GM18873 (cell line): ENCODE measurements at regions not wholly inside any gene's neighbourhood (a gene's known extent, or its start where the extent isn't known, plus 50 kb on each side); places are given as distances from the start of the nearest gene placed in this dataset.
"Not testable (repeated sequence)": the region's sequence is repeated elsewhere in the genome, so short reads cannot be mapped to it uniquely, and the experiment has no call there.

Experiments used
- ATAC-seq: cut with Tn5 transposase; IDR thresholded peaks from one replicate; pipeline ENCODE4 v1.9.1; 2021; ENCODE audit warnings: mild to moderate bottlenecking, moderate library complexity, moderate number of reproducible peaks; ENCODE audit not compliant: unreplicated experiment, low FRiP score

DNA sequence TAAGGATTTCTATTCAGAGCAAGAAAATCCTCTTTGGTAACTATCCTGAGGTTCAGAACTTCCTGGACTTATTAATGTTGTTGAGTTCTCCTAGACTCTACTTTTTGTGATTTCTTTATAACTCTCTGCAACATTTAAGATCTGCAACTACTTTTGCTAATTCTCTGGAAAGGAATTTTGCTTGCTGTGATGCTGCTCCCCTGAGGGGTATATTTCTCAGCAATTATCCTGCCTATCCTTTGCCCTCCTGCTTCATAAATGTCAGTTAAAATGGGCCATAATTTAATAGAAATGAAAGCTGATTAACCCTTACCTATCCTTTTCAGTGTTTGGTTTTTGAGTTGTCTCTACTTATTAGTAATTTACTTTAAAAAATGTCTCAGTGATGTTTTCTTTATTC lies 377.3 kb upstream of the LRRC3B start:
- ATAC-seq: no peak

DNA sequence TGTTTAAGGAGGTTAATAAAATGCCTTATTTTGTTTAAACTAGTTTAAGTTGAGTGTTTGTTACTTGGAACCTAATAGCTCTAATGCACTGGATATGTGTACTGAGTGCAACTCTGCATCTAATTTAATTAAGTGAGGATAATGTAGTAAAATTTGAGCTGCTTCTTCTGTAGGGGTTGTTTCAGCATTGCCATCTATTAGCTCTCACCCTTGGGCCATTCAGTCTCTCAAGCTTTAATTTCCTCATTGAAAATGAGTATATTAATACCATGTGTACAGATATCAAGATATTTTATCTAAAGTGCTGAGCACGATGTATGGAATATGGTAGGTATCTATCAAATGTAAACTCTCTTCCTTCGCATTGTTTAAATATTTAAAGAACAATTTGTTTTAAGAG lies 375.7 kb upstream of the LRRC3B start:
- no peak for ATAC-seq

DNA sequence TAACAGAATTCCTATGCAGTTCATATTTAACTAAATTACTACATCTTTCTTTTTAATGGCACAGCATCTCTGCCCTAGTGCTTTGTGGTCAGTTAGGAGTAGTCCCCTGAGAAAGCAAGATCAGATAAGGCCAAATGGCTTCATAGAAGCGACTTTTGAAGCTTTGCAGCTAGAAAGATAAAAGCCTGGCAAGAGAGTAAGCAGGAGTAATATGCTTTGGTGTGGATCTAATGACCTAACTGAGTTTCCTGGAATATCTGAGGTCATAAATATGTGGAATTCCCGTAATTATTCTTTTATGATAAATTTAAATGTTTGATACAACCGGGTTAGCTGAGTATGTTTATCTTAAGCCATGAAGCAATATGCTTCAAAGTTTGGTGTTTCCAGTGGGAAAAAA lies 374.9 kb upstream of the LRRC3B start:
- ATAC-seq: no peak

DNA sequence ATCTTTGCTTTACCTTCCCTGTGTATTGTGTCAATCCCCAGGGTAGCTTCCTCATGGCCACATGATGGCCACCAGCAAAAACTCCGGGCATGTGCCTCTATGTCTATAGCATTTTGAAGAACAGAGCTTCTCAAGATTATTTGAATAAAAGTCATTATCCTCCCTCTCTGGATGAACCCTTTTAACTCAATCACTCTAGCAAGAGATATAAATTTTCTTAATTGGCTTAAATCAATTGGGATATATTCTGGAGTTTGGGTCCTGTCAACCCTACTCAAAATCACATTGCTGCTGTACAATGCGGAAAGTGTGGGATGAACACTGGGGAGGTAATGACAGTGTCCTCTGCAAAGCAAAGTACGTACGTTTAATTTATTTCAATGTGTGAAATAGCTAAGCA lies 370.6 kb upstream of the LRRC3B start:
- ATAC-seq: no peak

DNA sequence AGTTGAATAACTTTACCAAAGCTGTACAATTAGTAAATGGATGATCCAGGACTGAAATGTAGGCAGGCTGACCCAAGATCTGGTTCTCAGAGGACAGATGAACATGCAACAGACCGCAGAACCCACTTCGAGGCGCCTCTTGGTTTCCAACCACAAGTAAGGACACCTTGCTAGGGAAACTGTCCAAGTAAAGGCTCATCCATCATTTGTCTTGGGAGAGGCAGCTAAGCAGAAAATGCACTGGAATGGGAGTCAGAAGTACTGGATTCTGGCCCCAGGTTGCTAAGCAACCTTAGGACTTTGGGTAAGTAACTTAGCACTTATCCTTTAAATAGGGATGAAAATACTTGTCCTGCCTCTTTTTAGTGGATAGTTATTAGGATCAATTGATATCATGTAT lies 366.3 kb upstream of the LRRC3B start:
- no peak for ATAC-seq

DNA sequence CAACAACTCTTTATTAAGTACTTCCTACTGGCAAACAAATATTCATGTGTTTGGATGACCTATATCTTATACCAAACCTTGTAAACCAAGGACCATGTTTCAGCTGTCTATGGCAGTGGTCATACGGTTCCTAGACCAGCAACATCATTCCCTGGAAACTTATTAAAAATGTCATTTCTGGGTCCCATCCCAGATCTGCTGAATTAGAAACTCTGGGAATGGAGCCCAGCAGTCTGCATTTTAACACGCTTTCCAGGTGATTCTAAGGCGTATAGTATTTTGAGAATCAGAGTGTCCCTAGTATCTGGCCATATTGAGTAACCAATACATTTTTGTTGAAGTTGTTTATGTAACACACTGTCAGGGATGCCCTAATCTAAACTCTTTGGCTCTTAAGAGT lies 363.4 kb upstream of the LRRC3B start:
- no peak for ATAC-seq

DNA sequence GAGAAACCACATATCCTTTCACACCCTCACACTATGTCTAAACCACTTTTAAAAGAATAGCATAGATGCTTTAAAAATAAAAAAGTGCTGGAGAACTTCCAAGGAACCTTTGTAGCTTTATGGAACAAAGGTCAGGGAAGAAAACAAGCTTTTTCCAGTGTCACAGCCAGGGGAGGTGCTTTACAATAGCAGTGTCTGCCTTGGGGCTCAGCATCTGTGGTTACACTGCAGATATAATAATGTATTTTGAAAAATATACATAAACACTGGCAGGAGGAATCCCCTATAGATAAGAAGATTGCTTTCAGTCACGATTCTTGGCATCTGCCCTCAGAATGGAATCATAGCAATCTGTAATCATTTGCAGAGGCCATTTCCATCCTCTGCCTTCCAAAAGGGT lies 362.4 kb upstream of the LRRC3B start:
- no peak for ATAC-seq

DNA sequence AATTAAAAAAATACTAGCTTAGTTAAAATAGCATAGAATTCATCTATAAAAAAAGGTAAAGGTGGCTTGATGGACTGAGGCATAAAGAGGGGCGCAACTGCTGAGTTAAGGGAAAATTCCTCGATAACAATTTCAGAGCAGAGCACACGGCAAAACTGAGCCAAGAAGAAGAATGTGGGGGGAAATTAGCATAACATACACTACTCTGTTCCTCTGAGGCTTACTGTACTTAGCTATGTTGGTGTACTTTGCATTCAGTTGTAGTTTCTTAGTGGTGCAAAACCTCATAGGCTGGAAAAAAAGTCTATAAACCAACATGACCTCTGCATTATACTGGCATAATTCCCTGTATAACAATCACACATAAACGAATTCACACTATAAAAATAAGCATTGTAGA lies 357.9 kb upstream of the LRRC3B start:
- ATAC-seq: no peak

DNA sequence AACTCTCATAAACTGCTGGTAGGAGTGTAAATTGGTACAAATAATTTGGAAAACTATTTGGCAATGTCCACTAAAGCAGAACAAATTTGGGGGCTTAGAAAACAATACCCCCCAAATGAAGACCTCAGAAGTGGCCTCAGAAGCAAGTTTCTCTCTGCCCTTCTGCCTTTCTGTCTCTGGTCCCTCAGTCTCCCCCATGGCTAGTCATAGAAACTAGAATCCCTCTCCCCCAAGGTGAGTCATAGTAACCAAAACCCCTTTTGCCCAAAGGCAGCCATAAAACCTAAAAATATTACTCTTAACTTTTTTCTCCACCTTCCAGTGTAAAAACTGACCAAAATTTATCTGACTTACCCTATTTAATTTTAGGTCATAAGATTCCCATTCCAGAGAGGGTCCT lies 350.7 kb upstream of the LRRC3B start:
- ATAC-seq: no peak

DNA sequence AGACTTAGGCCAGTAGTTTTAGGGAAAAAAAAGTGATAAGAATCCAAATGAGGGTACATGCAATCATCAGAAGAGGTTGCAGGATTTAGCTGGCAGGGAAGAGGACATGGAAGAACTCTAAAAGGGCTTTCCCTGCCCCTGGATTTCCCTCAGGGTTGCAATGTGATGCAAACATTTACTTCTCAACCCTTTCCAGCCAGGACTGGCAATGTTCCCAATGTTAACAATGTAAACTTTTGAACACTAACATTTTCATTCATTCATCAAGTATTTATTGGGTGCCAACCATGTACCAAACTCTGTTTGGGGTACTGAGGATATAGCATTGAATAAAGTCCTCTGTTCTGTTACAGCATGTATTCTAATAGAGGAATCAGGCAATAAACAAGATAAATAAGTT lies 349.4 kb upstream of the LRRC3B start:
- no peak for ATAC-seq

DNA sequence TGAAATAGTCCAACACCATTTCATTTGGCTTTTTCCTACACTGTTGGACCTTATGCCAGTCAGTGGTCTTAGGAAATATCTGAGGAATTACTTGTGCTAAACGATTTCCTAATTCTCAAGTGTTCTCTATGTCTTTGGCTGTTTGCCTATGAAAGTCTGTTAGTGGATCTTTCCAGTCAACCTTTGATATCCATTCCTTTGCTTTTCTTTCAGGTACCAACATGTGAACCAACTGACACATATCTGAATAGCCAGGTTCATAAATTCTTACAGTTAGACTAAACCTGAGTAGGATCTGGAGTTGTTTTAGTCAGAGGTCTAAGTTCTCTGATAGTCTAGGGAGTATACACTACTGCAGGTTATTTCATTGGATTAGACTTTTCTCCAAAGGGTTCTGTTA lies 343.5 kb upstream of the LRRC3B start:
- ATAC-seq: no peak

DNA sequence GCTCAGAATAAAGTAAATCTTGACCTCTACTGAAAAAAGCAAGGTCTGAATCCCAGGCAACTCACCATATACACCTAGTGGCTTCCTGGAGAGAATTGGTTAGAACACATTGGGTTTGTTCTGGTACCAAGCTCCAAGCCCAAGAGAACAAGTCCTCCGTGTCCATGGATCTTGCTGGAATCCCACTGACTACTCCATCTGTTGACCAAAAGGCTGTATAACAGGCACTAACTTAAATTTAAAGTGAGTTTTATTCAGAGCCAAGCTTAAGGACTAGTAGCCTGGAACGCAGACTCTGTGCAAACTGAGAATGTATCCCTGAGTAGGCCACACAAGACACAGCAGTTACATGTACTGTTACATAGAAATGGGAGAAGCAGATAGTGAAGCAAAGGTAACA lies 342.1 kb upstream of the LRRC3B start:
- no peak for ATAC-seq

DNA sequence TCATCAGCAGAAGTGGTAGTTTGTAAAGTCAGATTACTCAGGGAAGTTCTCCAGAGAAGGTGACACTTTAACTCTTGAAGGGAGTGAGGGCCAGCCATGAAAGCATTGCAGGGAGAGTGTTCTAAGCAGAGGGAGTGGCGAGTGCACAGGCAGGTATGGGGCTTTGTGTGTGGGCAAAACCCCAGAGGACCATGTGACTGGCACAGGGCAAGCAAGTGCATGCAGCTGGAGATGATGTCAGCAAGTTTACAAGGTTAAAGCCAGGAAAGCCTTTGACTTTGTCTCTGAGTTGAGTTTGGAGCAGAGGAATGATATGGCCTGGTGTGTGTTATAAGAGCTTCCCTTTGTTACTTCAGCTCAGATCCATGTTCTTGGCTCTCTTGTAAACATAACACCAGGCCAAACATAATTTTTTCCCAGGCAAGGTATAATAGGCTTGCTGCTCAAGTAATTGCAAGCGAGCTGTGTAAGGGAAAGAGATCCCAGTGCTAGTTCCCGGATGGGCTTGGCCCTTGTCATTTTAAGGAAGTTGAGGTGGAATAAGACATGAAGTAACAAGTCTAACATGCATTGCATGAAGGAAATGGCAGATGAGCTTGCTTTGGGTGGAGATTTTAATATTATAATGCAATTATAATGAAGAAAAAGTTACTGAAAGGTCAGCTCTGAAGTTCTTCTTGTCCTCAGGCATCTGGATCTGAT lies 341.1 kb upstream of the LRRC3B start:
- no peak for ATAC-seq

DNA sequence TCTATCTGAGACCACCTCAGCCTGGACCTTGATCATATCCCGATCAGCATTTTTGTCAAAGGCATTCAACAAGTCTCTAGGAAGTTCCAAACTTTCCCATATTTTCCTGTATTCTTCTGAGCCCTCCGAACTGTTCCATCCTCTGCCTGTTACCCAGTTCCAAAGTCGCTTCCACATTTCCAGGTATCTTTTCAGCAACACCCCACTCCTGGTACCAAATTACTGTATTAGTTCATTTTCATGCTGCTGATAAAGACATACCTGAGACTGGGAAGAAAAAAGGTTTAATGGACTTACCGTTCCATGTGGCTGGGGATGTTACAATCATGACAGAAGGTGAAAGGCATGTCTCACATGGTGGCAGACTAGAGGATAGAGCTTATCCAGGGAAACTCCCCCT lies 338.1 kb upstream of the LRRC3B start:
- not testable (repeated sequence) for ATAC-seq

DNA sequence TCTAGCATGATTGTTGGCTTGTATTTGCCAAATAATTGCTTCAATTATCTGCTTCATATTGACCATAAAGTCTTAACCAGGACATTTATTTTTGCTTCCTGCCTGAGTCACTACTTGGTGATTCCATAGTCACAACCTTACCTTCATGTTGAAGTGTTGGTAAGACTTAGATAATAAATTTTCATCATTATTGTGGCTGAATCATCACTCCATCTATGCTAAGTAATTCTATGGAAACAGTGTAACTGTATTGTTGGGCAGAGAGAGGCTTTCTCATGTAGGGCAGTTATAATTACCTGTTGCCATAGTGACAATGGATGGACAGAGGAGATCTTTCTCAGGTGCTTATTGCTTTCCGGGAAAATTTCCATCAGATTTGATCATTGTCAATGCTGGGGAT lies 330.7 kb upstream of the LRRC3B start:
- no peak for ATAC-seq

DNA sequence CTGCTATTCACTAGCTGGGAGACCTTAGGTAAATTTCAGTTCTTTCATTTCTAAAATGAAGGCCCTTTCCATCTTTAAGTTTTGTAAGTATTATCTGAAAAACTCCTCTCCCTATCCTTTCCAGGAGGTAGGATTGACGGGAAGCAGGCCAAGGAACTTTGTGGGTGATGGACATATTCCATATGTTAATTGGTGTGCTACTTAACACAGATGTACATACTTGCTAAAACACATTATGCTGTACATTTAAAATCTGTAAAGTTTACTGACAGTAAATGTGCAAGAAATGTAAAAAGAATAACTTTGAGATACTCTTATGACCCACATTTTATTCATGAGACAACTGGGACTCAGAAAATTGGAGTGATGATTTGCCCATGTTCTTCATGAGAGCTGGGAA lies 329.8 kb upstream of the LRRC3B start:
- no peak for ATAC-seq

DNA sequence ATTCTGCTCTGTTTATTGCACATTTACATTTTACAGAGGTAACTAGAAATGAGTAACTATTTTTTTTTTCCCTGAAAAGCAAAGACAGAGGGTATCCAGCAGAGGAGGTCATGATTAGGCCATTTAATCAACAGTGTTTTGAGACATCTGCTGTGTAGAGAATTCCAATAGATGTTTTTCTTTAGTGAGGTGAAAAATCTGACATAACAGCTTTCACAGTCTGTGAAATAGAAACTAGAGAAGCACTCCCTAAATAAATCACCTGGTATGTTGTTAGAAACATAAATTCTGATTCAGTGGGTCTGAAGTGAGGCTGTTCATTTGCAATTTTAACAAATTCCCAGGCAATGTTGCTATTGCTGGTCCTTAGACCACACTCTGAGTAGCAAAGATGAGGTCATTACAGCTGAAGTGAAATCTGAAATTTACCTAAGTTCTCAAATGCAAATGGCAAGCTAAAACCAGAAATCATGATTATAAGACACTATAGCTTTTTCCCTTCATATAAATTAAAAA lies 329.2 kb upstream of the LRRC3B start:
- no peak for ATAC-seq

DNA sequence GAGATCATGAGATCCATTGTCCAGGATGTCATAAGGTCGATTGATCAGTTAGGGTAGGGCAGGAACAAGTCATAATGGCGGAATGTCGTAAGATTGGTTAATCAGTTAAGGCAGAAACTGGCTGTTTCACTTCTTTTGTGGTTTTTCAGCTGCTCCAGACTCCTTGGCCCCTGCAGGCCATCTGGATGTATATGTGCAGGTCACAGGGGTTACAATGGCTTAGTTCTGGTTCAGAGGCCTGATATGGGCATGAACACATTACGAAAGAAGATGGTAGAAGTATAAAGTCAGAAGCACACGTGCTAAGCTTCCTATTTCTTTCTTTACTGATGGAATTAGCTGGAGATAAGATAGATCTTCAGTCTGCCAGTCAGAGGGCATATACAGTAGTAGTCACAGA lies 315.4 kb upstream of the LRRC3B start:
- no peak for ATAC-seq

DNA sequence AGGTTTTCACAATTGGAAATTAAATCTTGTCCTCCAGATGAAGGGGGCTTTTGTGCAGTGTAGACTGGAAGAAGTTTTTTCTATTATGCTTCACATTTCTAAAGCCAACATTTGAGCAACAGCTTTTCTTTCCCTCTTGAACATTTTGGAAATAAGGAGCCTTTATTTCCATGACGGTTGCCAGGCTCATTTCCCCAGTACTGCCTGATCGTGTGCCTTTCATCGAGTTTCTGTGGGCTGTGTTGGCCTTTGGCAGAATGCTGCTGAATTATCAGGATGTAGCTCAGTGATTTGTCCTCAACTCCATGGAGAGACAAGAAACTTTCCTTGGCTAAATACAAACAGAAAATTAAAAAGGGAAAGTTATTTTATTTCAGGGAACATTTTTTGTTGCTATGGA lies 314.8 kb upstream of the LRRC3B start:
- ATAC-seq: no peak

DNA sequence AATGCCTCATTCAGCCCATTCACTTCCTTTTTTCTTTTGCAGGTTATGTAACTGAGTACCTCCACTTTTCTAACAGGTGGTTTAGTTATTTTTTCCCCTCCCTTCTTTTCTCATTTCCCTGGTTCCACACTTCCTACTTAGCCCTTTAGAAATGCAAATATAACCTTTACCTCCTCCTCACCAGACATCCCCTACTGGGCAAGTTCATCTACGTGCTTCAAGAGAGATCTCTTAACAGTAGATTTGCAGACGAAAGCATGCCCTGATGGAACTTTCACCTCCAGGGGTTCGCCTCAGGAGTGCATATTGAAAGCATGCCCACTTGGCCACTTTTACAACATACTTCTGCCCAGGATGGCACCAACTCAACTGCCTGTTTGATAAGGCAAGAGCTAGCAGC lies 314.1 kb upstream of the LRRC3B start:
- no peak for ATAC-seq

DNA sequence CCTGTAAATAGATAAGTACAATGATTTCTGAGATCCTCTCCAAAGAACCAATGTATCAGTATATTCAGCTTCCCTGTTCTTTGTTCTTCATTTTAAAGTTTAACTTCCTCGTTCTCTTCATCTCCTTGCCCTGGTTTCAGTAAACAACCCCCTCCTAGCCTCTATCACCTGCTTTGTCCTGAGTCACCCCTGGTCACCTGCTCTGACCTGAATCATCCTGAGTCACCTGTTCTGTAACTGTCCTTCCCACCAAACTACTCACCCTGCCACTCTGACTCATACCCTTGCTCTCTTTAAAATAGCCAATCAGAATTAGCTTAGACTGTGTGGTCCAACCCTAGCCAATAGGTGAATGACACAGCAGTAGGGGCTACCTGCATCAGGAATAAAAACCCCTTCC lies 313.0 kb upstream of the LRRC3B start:
- not testable (repeated sequence) for ATAC-seq

DNA sequence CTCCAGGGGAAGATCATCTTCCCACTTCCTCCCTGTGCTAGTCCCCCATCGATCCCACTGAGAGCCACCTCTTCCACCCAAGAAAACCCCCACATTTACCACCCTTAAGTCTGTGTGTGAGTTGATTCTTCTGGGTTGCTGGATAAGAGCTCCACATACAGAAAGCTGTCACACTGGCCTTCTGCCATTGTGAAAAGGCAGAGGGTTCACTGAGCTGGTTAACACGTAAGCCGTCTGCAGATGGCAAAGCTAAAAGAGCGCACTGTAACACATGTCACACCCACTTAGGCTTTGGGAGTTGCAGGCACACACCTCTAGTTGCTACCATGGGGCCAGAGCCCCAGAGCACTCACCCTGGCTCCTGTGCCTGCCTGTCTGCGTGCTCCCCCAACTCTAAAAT lies 309.8 kb upstream of the LRRC3B start:
- ATAC-seq: no peak

DNA sequence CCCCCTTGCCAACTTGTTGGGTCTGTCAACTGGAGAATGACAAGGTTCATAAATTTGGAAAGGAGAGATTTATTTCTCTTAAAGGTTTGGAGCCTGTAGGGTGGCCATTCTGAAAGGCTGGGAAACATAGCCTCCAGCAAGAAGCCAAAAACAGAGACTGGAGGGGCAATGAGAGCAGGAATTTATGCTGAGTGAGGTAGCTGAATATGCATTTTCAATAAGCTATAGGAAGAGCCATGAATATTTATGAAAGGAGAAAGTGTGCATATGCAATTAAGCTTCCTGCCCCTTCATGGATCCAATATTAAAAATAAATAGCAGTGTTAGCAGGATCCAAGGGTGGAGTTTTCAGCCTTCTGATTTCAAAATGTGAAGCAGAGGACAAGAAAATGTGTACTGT lies 306.1 kb upstream of the LRRC3B start:
- no peak for ATAC-seq
